ENCODE measurements at regions not wholly inside any gene's neighbourhood (a gene's known extent, or its start where the extent isn't known, plus 50 kb on each side); places are given as distances from the start of the nearest gene placed in this dataset.

- H3K4me3 ChIP-seq: no peak overlapping the region
- no peak for TF ChIP-seq CTCF (IDR thresholded peaks at IDR 0.05)
- no peak for TF ChIP-seq POLR2A (IDR thresholded peaks at IDR 0.05)
- H3K27ac ChIP-seq: no peak overlapping the region
- H3K4me1 ChIP-seq: no peaks in the 10 kb centered on the region
- no peaks in the 10 kb centered on the region for H3K9me3 ChIP-seq
- 94 to 96% methylated on average over 5 of the region's 5 CpGs for WGBS, 2 donors
- H3K27me3 ChIP-seq: no peaks in the 10 kb centered on the region
- intact Hi-C loops (cut with DNase I; ENCODE audit: low total_unique reads): no loop called here
- no peaks in the 10 kb centered on the region for H3K36me3 ChIP-seq (ENCODE audit: low read depth, missing control alignments)
- DNase-seq: no peak
Observed at GRCh38 chr14:92240658-92241057, 82.3 kb upstream of the SLC24A4 start.

DNA sequence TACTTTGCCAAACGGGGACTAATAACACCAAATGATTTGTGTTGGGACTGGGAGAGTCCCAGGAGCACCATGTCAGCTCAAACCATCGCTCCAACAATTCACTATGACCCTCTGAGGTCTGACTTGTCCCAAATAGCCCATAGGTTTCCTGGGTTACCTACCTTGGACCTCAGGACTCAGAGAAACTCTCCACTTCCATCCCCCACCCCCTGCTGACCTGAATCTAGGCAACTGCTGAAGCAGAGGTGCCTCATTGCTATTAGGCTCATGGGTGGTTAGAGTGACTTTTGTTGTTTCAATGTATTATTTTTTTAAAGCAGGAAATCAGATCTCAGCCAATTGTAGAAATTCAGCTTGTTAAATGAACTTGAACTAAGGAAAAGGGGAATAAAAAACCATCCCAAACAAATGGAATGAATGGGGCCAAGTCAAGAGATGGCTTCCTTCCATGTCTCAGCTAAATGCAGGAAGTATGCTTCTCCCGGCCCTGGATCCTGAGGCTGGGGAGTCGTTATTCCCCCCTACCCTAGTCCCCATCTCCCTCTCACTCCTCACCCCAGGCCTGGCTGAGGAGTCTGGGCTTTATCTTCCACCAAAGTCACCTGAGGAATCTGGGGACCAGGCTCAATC is 80.9 kb upstream of the SLC24A4 start:
- H3K4me3 ChIP-seq: no peak overlapping the region
- no peak for TF ChIP-seq CTCF (IDR thresholded peaks at IDR 0.05)
- no peak for TF ChIP-seq POLR2A (IDR thresholded peaks at IDR 0.05)
- DNase-seq: no peak

DNA sequence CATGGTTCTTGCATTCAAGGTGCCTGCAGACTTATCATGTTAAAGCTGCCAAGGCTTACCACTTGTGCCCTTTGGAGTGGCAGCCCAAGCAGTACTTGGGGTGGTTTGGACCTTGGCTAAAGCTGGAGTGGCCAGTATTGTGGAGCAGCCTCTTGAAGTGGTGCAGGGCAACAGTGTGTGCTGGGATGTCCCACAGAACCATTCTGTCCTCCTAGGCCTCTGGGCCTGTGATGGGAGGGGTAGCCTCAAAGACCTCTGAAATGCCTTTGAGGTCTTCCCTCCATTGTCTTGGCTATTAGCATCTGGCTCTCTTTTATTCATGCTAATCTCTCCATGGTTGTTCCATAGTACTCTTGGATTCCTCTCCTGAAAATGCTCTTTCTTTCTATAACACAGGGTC is 78.2 kb upstream of the SLC24A4 start:
- intact Hi-C loops (cut with DNase I; ENCODE audit: low total_unique reads): no loop called here
- Histone ChIP-seq H3K36me3 (ENCODE audit: low read depth, missing control alignments) (no peaks in the 10 kb centered on the region), H3K27me3 (no peaks in the 10 kb centered on the region), H3K9me3 (no peaks in the 10 kb centered on the region), H3K4me1 (no peaks in the 10 kb centered on the region), H3K4me3 (no peak overlapping the region), H3K27ac (no peak overlapping the region)
- DNase-seq: no peak
- TF ChIP-seq POLR2A (IDR thresholded peaks at IDR 0.05) (no peak), CTCF (IDR thresholded peaks at IDR 0.05) (no peak)

More for the DNA sequence above, 80.9 kb upstream of the SLC24A4 start:
- intact Hi-C loops (cut with DNase I; ENCODE audit: low total_unique reads): no loop called here
- WGBS, 2 donors: 52 to 64% methylated on average over 4 of the region's 4 CpGs
- no peaks in the 10 kb centered on the region for H3K4me1 ChIP-seq
- H3K27ac ChIP-seq: no peak overlapping the region
- no peaks in the 10 kb centered on the region for H3K9me3 ChIP-seq
- no peaks in the 10 kb centered on the region for H3K27me3 ChIP-seq
- H3K36me3 ChIP-seq (ENCODE audit: low read depth, missing control alignments): no peaks in the 10 kb centered on the region

GRCh38 chr14:92247341-92247740 is 75.6 kb upstream of the SLC24A4 start:
- TF ChIP-seq CTCF (IDR thresholded peaks at IDR 0.05): no peak
- no peak for TF ChIP-seq POLR2A (IDR thresholded peaks at IDR 0.05)
- H3K9me3 ChIP-seq: no peaks in the 10 kb centered on the region
- intact Hi-C loops (cut with DNase I; ENCODE audit: low total_unique reads): no loop called here
- H3K36me3 ChIP-seq (ENCODE audit: low read depth, missing control alignments): no peaks in the 10 kb centered on the region
- no peak for DNase-seq
- WGBS, 2 donors: 84% methylated on average over 4 of the region's 4 CpGs
- H3K27ac ChIP-seq: no peak overlapping the region
- H3K4me3 ChIP-seq: no peak overlapping the region
- H3K27me3 ChIP-seq: no peaks in the 10 kb centered on the region
- H3K4me1 ChIP-seq: no peaks in the 10 kb centered on the region

DNA sequence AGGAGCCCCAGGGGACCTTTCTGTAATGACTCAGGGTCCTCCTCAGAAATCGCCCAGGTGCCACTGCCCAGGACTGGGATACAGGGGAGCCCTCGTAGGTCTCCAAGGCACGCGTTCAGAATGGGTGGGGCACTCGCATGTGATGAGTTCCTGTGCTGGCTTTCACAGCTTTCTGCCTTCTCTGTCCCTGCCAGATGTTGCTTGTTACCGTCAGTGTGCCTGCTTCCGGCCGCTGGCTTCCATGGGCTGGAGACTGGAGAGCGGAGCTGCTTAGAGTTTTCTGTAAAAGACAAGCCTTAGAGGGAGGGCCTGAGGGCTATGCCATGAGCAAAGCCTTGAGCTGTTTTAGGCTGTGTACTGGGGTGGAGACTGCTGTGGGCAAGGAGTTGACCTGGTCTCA is 75.0 kb upstream of the SLC24A4 start:
- H3K4me1 ChIP-seq: no peaks in the 10 kb centered on the region
- H3K9me3 ChIP-seq: no peaks in the 10 kb centered on the region
- 81 to 89% methylated on average over 4 to 9 of the region's 9 CpGs for WGBS, 2 donors
- H3K27ac ChIP-seq: no peak overlapping the region
- TF ChIP-seq CTCF (IDR thresholded peaks at IDR 0.05) (no peak), POLR2A (IDR thresholded peaks at IDR 0.05) (no peak)
- no peak overlapping the region for H3K4me3 ChIP-seq
- H3K36me3 ChIP-seq (ENCODE audit: low read depth, missing control alignments): no peaks in the 10 kb centered on the region
- DNase-seq: no peak
- no peaks in the 10 kb centered on the region for H3K27me3 ChIP-seq
- intact Hi-C loops (cut with DNase I; ENCODE audit: low total_unique reads): no loop called here

All from testis (tissue), 2 donors.